ENCODE measurements at regions not wholly inside any gene's neighbourhood (a gene's known extent, or its start where the extent isn't known, plus 50 kb on each side); places are given as distances from the start of the nearest gene placed in this dataset.
"Not testable (repeated sequence)": the region's sequence is repeated elsewhere in the genome, so short reads cannot be mapped to it uniquely, and the experiment has no call there.

DNA sequence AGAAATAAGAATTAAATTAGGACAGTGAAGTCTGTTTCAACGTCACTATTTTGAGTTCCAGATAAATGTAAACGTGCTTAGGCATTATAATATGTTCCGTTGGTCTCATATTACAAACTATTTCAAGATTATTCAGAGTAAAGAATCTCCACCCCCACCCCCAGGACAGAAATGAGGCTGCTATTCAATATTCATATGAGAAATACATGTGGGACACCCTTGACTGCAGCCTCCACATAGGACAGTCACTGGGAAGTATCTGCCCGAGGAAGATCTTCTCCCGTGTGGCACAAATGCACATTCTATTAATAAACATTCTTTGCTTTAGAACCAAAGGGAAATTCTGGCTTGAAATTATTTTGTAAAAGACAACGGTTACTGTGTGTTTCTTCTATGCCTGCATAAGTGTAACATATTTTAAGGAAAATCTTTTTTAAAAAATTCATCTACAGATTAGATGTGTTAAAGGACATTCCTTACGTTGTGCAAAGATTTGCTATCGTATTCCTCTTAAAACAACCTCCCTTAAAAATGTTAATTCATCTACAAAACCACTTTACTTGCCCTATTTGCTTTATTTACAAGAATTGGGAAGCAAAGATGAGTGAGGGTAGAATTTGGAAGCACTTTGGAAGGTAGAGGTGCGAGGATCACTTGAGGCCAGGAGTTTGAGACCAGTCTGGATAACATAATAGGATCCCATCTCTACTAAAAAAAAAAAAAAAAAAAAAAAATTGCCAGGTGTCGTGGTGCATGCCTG, 148.3 kb upstream of the SOX14 start:
- in situ Hi-C loops (cut with HindIII; ENCODE audit: low pct_unique_long_range_greater_than_20kb, low sequenced_read_pairs) = no loop called here
- no peak for DNase-seq (ENCODE audit: low read depth)

DNA sequence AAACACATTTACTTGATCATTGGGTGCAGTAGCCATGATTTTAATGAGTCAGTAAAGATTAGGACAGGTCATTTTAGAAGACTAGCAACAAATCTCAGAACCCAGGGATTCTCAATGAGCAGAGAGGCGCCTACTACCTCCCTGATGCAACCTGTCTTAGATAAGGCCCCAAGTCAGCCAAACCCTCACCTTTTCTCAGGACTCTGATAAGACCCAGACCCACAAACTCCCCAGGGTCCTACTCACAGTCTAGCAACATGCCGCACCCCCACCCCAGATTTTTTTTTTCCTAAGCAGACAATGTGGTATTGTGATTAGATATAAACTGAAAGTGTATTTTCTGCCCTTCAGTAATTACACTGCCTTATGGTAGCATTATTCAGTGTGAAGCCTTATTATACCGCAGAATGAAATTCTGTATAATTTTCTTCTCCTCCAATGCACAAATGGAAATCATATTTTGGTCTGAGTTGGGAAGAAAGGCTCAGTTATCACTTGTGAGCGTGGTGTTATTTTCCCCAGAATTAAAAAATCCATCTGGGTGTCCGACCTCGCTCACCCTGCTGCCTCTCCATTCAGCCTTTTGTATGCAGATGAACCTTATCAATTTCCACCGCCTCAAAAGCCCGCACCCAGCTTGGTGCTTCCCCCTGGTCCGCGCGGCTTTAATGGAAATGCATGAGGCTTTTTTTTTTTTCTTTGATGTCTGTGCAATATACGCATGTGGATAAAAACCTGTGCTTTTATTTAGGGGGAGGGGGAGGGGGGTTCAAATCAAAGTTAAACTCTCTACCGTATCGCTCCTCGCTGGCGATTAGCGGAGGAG, 122.0 kb upstream of the SOX14 start:
- in situ Hi-C loops (cut with HindIII; ENCODE audit: low pct_unique_long_range_greater_than_20kb, low sequenced_read_pairs) = no loop called here
- no peak for DNase-seq (ENCODE audit: low read depth)

- in situ Hi-C loops (cut with HindIII; ENCODE audit: low pct_unique_long_range_greater_than_20kb, low sequenced_read_pairs) = no loop called here
- peak; percentile 30 for DNase-seq (ENCODE audit: low read depth)
Observed at GRCh38 chr3:137642831-137643230, 121.3 kb upstream of the SOX14 start.

DNA sequence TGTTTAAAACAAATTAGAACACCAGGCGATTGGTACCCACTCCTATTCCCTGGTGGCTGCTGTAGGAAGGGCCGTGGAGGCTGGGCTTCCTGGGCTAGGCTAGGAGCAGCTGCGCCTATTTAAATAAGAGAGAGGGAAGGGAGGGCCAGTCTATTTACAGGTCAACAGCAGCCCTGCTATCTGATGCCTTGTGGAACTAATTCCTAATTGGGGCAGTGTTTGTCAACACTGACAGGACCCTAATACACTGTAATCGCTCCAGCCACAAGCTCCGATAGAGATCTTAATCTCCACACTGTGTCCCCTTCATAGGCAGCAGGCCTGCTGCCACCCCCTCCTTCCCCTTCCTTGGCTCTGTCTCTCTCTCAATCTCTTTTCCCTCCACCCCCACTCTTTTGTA, 116.9 kb upstream of the SOX14 start:
- in situ Hi-C loops (cut with HindIII; ENCODE audit: low pct_unique_long_range_greater_than_20kb, low sequenced_read_pairs) = no loop called here
- no peak for DNase-seq (ENCODE audit: low read depth)

GRCh38 chr3:137669519-137670060, 94.5 kb upstream of the SOX14 start:
- DNase-seq (ENCODE audit: low read depth) = peak; percentile 63
- in situ Hi-C loops (cut with HindIII; ENCODE audit: low pct_unique_long_range_greater_than_20kb, low sequenced_read_pairs) = no loop called here

DNA sequence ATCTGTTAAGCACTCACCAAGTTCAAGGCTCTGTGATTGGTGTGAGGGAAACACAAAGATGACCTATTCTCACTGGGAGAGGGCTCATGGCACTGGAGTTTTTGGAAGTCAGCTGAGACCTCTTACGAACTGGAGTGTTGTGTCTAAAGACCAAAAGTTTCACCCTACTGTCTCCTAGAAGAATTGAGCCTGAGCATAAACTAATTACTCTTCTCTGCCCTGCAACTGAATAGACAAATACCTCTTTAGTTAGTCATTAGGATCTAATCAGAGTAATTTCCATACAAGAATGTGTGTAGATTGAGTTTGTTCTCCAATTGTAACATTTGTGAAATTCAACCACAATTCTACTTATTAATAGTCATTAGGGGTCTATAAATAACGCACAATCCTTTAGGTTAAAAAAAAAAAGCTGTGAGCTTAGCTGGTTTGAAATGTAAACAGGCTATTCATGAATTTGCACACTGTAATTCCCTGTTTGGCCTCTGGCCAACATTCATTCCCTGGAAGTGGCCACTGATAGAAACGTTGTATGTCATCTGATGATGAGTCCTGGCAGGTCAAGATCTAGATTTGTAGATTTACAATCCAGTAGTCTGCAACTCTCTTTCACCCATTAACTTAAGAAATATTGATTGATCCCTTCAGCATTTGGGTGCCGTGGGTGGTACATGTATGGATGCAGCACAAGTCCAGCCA, 76.8 kb upstream of the SOX14 start:
- DNase-seq (ENCODE audit: low read depth) = no peak
- in situ Hi-C loops (cut with HindIII; ENCODE audit: low pct_unique_long_range_greater_than_20kb, low sequenced_read_pairs) = no loop called here

DNA sequence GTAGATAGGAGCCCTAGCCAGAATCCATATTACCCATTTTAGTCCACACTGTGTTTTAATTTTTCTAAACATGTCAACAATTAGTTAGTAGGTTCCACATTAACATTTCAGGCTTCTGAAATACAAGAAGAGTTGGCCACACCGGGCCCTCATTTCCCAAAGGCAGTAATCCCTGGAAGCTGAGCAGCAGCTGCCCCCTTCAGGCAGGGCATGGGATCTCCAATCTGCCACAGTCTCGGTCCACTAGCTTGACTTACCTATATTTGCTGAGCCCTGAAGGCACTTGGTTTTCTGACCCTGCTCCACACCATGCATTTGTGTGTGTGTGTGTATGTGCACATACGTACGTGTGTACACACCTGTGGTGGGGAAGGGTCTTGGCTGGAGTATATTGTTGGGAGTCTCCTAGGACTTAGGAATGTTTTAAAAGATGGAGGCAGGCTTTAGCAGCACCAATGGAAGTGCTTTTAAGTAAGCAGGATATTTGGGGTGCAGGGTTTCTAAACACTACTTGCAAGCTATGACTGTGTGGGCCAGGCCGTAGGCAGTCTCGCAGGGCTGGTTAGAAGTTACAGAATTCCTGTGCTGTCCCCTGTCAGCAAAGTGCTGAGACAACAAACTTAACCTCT, 71.2 kb upstream of the SOX14 start:
- in situ Hi-C loops (cut with HindIII; ENCODE audit: low pct_unique_long_range_greater_than_20kb, low sequenced_read_pairs) = no loop called here
- DNase-seq (ENCODE audit: low read depth) = peak; percentile 6

DNA sequence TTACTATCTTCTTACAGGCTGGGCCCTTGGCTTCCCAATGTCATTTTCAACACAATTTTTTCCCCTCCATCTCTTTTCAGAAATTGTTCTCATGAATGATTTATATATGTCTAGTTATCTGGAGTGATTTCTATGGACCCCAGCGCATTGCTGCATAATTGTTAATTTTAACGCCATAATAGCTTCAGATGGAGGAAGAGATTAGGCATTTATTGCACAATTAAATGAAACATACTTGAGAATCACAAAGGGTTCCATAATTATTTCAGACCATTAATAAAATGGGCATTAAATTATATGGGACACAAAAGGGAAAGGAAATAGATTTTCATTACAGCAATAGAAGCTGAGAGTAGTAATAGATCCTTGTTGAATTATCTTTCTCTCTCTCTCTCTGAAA, 70.3 kb upstream of the SOX14 start:
- DNase-seq (ENCODE audit: low read depth) = no peak
- in situ Hi-C loops (cut with HindIII; ENCODE audit: low pct_unique_long_range_greater_than_20kb, low sequenced_read_pairs) = no loop called here

DNA sequence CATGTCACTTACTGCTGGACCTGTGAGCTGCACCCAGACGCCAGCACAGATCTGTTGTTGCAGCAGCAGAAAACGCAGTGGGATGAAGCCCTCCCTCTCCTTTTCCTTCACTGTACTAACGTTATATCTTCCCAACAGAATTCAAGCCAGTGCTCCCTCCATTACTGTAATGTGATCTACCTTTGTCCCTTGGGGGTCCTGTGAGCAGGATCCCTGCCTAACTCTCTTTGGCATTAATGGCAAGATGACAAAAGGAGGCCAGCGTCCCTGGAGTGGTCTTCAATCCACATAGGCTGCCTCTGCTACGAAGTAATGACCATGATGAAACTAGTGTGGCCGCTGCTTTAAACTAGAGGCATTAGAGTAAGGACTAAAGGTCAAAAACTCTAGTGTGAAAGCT, 69.3 kb upstream of the SOX14 start:
- in situ Hi-C loops (cut with HindIII; ENCODE audit: low pct_unique_long_range_greater_than_20kb, low sequenced_read_pairs) = no loop called here
- no peak for DNase-seq (ENCODE audit: low read depth)

GRCh38 chr3:137695351-137695750, 68.8 kb upstream of the SOX14 start:
- DNase-seq (ENCODE audit: low read depth) = no peak
- in situ Hi-C loops (cut with HindIII; ENCODE audit: low pct_unique_long_range_greater_than_20kb, low sequenced_read_pairs) = no loop called here

DNA sequence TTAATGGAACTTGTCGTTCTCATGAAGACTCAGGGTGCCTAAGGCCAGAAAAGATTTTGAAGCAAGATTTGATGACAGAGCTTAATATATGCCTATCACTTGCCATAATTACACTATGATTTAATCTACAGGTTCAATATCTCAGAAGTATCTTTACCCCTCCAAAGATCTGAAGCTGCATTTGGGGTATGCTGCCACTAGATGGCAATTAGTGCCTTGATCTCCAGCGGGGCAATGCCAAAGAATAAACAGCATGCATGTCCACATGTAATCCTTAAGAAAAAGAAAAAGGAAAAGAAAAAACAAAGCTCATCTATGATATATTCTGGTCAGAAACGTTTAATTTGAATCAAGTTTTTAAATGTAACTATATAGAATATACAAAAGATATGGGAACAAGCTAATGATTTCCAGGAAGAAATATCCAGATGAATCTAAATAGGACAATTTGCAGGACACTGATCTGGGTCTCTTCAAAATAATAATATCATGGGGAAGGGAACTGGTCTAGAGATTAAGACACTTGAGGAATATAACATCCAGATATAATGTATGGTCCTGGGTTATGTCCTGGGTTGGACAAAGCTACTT, 55.0 kb upstream of the SOX14 start:
- DNase-seq (ENCODE audit: low read depth) = no peak

GRCh38 chr3:137713965-137714364, 50.1 kb upstream of the SOX14 start:
- in situ Hi-C loops (cut with HindIII; ENCODE audit: low pct_unique_long_range_greater_than_20kb, low sequenced_read_pairs); DNase-seq (ENCODE audit: low read depth): not testable (repeated sequence)

More for the DNA sequence above, 55.0 kb upstream of the SOX14 start:
- in situ Hi-C loops (cut with HindIII; ENCODE audit: low pct_unique_long_range_greater_than_20kb, low sequenced_read_pairs) = no loop called here

Measured in Caki2 (cell line).